PC-3 (cell line): ENCODE measurements at regions not wholly inside any gene's neighbourhood (a gene's known extent, or its start where the extent isn't known, plus 50 kb on each side); places are given as distances from the start of the nearest gene placed in this dataset.
"Not testable (repeated sequence)": the region's sequence is repeated elsewhere in the genome, so short reads cannot be mapped to it uniquely, and the experiment has no call there.

Source experiments
- ATAC-seq: fragments of 200-7000 bp; cut with Tn5 transposase; 2 replicates; pipeline ENCODE4 v1.9.1; 2020; ENCODE audit warnings: mild to moderate bottlenecking, moderate library complexity
- BruUV-seq: library from RNA; stranded (reverse); fragments of 400-500 nt; replicated peaks from 2 replicates; lab custom pipeline; 2021; lab: Mats Ljungman, UMichigan
- CTCF ChIA-PET: fragments of 300-600 bp; sonication (Branson Sonifier 250); formaldehyde crosslinking; loops from one replicate; lab custom pipeline; 2022; ENCODE audit warnings: antibody characterized with exemption; lab: Charles Lee
- POLR2A ChIA-PET: fragments of 300-600 bp; sonication (Branson Sonifier 250); formaldehyde crosslinking; loops from one replicate; lab custom pipeline; 2022; ENCODE audit warnings: antibody characterized with exemption; ENCODE audit not compliant: unreplicated experiment; lab: Charles Lee
- DNase-seq: peaks from one replicate; pipeline ENCODE4 v3.0.0-alpha.2; 2015
- H2AFZ ChIP-seq: fragments of 300-600 bp; sonication (generic); 2 replicates; pipeline ENCODE4 v1.6.0; 2016; ENCODE audit warnings: antibody characterized with exemption, low read length
- H3F3A ChIP-seq: fragments of 300-600 bp; sonication (generic); one replicate; pipeline ENCODE4 v1.6.0; 2017; ENCODE audit warnings: antibody characterized with exemption, low read length, control low read depth, mild to moderate bottlenecking; ENCODE audit not compliant: unreplicated experiment
- H3K27ac ChIP-seq: fragments of 300-600 bp; sonication (generic); 2 replicates; pipeline ENCODE4 v1.5.1; 2016; ENCODE audit warnings: mild to moderate bottlenecking, low read length
- H3K27me3 ChIP-seq: fragments of 300-600 bp; sonication (generic); 2 replicates; pipeline ENCODE4 v1.6.1; 2016; ENCODE audit warnings: low read length, mixed read lengths
- H3K36me3 ChIP-seq: fragments of 300-600 bp; sonication (generic); 2 replicates; pipeline ENCODE4 v1.6.1; 2016; ENCODE audit warnings: low read depth, mixed run types, low read length, mixed read lengths
- H3K4me1 ChIP-seq: fragments of 300-600 bp; sonication (generic); 2 replicates; pipeline ENCODE4 v1.5.1; 2016; ENCODE audit warnings: low read length; ENCODE audit not compliant: insufficient read depth
- H3K4me2 ChIP-seq: fragments of 300-600 bp; sonication (generic); 2 replicates; pipeline ENCODE4 v1.6.0; 2016; ENCODE audit warnings: low read length
- H3K4me3 ChIP-seq: fragments of 300-600 bp; sonication (generic); 2 replicates; pipeline ENCODE4 v1.5.1; 2016; ENCODE audit warnings: mild to moderate bottlenecking, low read length, mixed read lengths
- H3K79me2 ChIP-seq: fragments of 300-600 bp; sonication (generic); 2 replicates; pipeline ENCODE4 v1.6.1; 2017; ENCODE audit warnings: low read length, mixed read lengths
- H3K9ac ChIP-seq: fragments of 300-600 bp; sonication (generic); 2 replicates; pipeline ENCODE4 v1.6.0; 2016; ENCODE audit warnings: mild to moderate bottlenecking, low read length
- H3K9me2 ChIP-seq: fragments of 300-600 bp; sonication (generic); replicated peaks from 2 replicates; pipeline ENCODE4 v1.6.1; 2016; ENCODE audit warnings: mixed run types, low read length, mixed read lengths
- H3K9me3 ChIP-seq: fragments of 300-600 bp; sonication (generic); 2 replicates; pipeline ENCODE4 v1.6.1; 2016; ENCODE audit warnings: low read length, mixed read lengths
- H4K20me1 ChIP-seq: fragments of 300-600 bp; sonication (generic); 2 replicates; pipeline ENCODE4 v1.6.1; 2016; ENCODE audit warnings: low read length, mixed read lengths
- CTCF ChIP-seq: fragments of 300-600 bp; sonication (generic); conservative IDR thresholded peaks from 2 replicates; pipeline ENCODE4 v1.5.1; 2017; ENCODE audit warnings: antibody characterized with exemption, low read depth, mild to moderate bottlenecking, low read length
- EZH2 ChIP-seq: fragments of 300-600 bp; sonication (generic); IDR thresholded peaks from one replicate; pipeline ENCODE4 v1.6.1; 2017; ENCODE audit warnings: antibody characterized with exemption, mild to moderate bottlenecking, low read length; ENCODE audit not compliant: unreplicated experiment
- EZH2phosphoT487 ChIP-seq: fragments of 300-600 bp; sonication (generic); IDR thresholded peaks from 2 replicates; pipeline ENCODE4 v1.6.1; 2018; ENCODE audit warnings: mild to moderate bottlenecking, antibody characterized with exemption, low read length, borderline replicate concordance
- intact Hi-C: fragments of 100-400 bp; cut with micrococcal nuclease; formaldehyde crosslinking; loops from 2 replicates; pipeline ENCODE4 v1.9.0; 2023

GRCh38 chr12:72995616-72996015 lies 723.4 kb downstream of the TRHDE start:
- Histone ChIP-seq H3K4me2 (no peak overlapping the region), H3K4me1 (no peaks in the 10 kb centered on the region), H3K79me2 (no peaks in the 10 kb centered on the region), H2AFZ (no peak overlapping the region), H3K27me3 (no peaks in the 10 kb centered on the region), H3K4me3 (no peak overlapping the region), H3K9me3 (no peaks in the 10 kb centered on the region), H3K9me2 (no peaks in the 10 kb centered on the region), H4K20me1 (no peaks in the 10 kb centered on the region), H3K36me3 (no peaks in the 10 kb centered on the region), H3K9ac (no peak overlapping the region), H3K27ac (no peak overlapping the region), H3F3A (no peaks in the 10 kb centered on the region)
- BruUV-seq: no TSS peak
- POLR2A ChIA-PET: interaction anchor here (0.6 kb wide), 1 partner anchor 1087 kb away, joined by 3 read pairs; no protein-coding TSS in a partner anchor
- CTCF ChIA-PET: no interaction called here
- TF ChIP-seq CTCF (no peak), EZH2 (no peak), EZH2phosphoT487 (no peak)
- intact Hi-C loops: no loop called here
- ATAC-seq: no peak
- no peak for DNase-seq

- H3K79me2 ChIP-seq, H2AFZ ChIP-seq, H3K27ac ChIP-seq, H3K9me3 ChIP-seq, H3K4me2 ChIP-seq, POLR2A ChIA-PET, DNase-seq, H3K9ac ChIP-seq, BruUV-seq, H3F3A ChIP-seq, H3K4me1 ChIP-seq, H3K9me2 ChIP-seq, H4K20me1 ChIP-seq, ATAC-seq, H3K4me3 ChIP-seq, H3K27me3 ChIP-seq, H3K36me3 ChIP-seq, intact Hi-C loops, CTCF ChIA-PET: not testable (repeated sequence)
Measured at GRCh38 chr12:73001806-73002205, 729.6 kb downstream of the TRHDE start.

- H3K9ac ChIP-seq, POLR2A ChIA-PET, H3K4me3 ChIP-seq, H4K20me1 ChIP-seq, H3K27ac ChIP-seq, intact Hi-C loops, H3K9me2 ChIP-seq, H3K4me2 ChIP-seq, CTCF ChIA-PET, H3K27me3 ChIP-seq, H3K79me2 ChIP-seq, ATAC-seq, H3F3A ChIP-seq, H3K36me3 ChIP-seq, H3K9me3 ChIP-seq, BruUV-seq, H3K4me1 ChIP-seq, DNase-seq, H2AFZ ChIP-seq: not testable (repeated sequence)
Measured at GRCh38 chr12:73002504-73002903, 730.3 kb downstream of the TRHDE start.

- H2AFZ ChIP-seq, H3F3A ChIP-seq, H3K4me3 ChIP-seq, H3K27me3 ChIP-seq, H3K9ac ChIP-seq, H3K27ac ChIP-seq, DNase-seq, CTCF ChIA-PET, H3K9me2 ChIP-seq, ATAC-seq, H3K4me2 ChIP-seq, BruUV-seq, POLR2A ChIA-PET, H3K4me1 ChIP-seq, H4K20me1 ChIP-seq, H3K9me3 ChIP-seq, H3K36me3 ChIP-seq, intact Hi-C loops, H3K79me2 ChIP-seq: not testable (repeated sequence)
Measured at GRCh38 chr12:73009138-73009834, 737.1 kb downstream of the TRHDE start.
